Psoas muscle (tissue), 7 donors: ENCODE measurements at regions not wholly inside any gene's neighbourhood (a gene's known extent, or its start where the extent isn't known, plus 50 kb on each side); places are given as distances from the start of the nearest gene placed in this dataset.

ENCODE experiments used
- ATAC-seq, 4 donors: fragments of 200-7000 bp; cut with Tn5 transposase; one replicate each; pipeline ENCODE4 v1.9.1; 2020; ENCODE audit warnings: moderate library complexity in 3 of 4, mild to moderate bottlenecking in 2 of 4
- DNase-seq, 2 donors: peaks; one replicate each; pipeline ENCODE4 v3.0.0-alpha.2; 2020
- H3K27ac ChIP-seq: fragments of 200-600 bp; one replicate; pipeline ENCODE4 v1.8.0; 2022
- H3K27me3 ChIP-seq, 3 donors: fragments of 200-600 bp in 1 of 3; one replicate each; pipeline versions ENCODE4 v1.6.1 to v1.8.0; 2013 to 2022; ENCODE audit warnings: low read length in 2 of 3, mild to moderate bottlenecking in 2 of 3, moderate library complexity in 1 of 3; ENCODE audit not compliant: insufficient read depth in 3 of 3
- H3K36me3 ChIP-seq, 2 donors: fragments of 200-600 bp in 1 of 2; one replicate each; pipeline versions ENCODE4 v1.6.1 to v1.8.0; 2013 to 2022; ENCODE audit warnings: low read depth in 1 of 2, mild to moderate bottlenecking in 1 of 2, moderate library complexity in 1 of 2; ENCODE audit not compliant: insufficient read depth in 1 of 2
- H3K4me1 ChIP-seq: fragments of 200-600 bp; one replicate; pipeline ENCODE4 v1.8.0; 2022
- H3K4me3 ChIP-seq: fragments of 200-600 bp; one replicate; pipeline ENCODE4 v1.8.0; 2022; ENCODE audit warnings: mild to moderate bottlenecking
- H3K9me3 ChIP-seq: fragments of 200-600 bp; one replicate; pipeline ENCODE4 v1.8.0; 2022
- CTCF ChIP-seq: fragments of 200-600 bp; IDR thresholded peaks from one replicate; pipeline ENCODE4 v1.8.0; 2022; ENCODE audit warnings: antibody characterized with exemption
- WGBS, 3 donors: extraction: QIAGEN DNeasy Blood & Tissue Kit; methylation state at CpG; one replicate each; pipeline versions ENCODE4 v1.1.6 to v1.1.7; 2013; 5-methylcytosine and 5-hydroxymethylcytosine counted together
- intact Hi-C, 2 donors: fragments of 100-400 bp; cut with DNase I; formaldehyde crosslinking; loops; one replicate each; pipeline versions ENCODE4 v1.11.0 to v1.14.2; 2022
- donor health status: healthy with polysubstance abuse.
- donor health status: DM: no; HTN: no; CAD: no; lungs with moderate emphysema.
- donor health status: Bipolar disorder and iron deficiency.
- donor health status: healthy.
- donor health status: DM: yes; HTN: yes; CAD: no.
- donor health status: DM: no; HTN: no; CAD: no.
- donor health status: DM: yes; HTN: yes; CAD: no.

GRCh38 chrX:145673841-145674240 lies 143.8 kb upstream of the SLITRK2 start:
- Histone ChIP-seq H3K27ac (no peak overlapping the region), H3K36me3 (no peaks in the 10 kb centered on the region), H3K4me3 (no peak overlapping the region), H3K27me3 (no peaks in the 10 kb centered on the region), H3K9me3 (no peaks in the 10 kb centered on the region), H3K4me1 (no peaks in the 10 kb centered on the region)
- intact Hi-C loops = no loop called here
- no peak for DNase-seq
- TF ChIP-seq CTCF = no peak
- ATAC-seq = no peak
- WGBS, 3 donors = 51 to 61% (median 56%) methylated on average over 4 of the region's 4 CpGs

- H3K9me3 ChIP-seq = no peaks in the 10 kb centered on the region
- H3K27me3 ChIP-seq = no peaks in the 10 kb centered on the region
- H3K4me3 ChIP-seq = no peak overlapping the region
- no peak overlapping the region for H3K27ac ChIP-seq
- no peak for ATAC-seq
- TF ChIP-seq CTCF = no peak
- 67 to 75% (median 72%) methylated on average over 16 of the region's 16 CpGs for WGBS, 3 donors
- no peak for DNase-seq
- no peaks in the 10 kb centered on the region for H3K4me1 ChIP-seq
- no peaks in the 10 kb centered on the region for H3K36me3 ChIP-seq
- intact Hi-C loops = no loop called here
Observed at GRCh38 chrX:145677109-145677817, 140.4 kb upstream of the SLITRK2 start.

GRCh38 chrX:145682518-145683298 lies 134.9 kb upstream of the SLITRK2 start:
- no peak for ATAC-seq
- TF ChIP-seq CTCF = no peak
- 63 to 70% (median 69%) methylated on average over 9 of the region's 9 CpGs for WGBS, 3 donors

GRCh38 chrX:145687146-145687545 lies 130.5 kb upstream of the SLITRK2 start:
- H3K9me3 ChIP-seq = no peaks in the 10 kb centered on the region
- no peaks in the 10 kb centered on the region for H3K27me3 ChIP-seq
- 72 to 84% (median 83%) methylated on average over 4 of the region's 4 CpGs for WGBS, 3 donors
- no peak overlapping the region for H3K27ac ChIP-seq
- DNase-seq (no peak), ATAC-seq (no peak)
- H3K4me1 ChIP-seq = no peaks in the 10 kb centered on the region
- TF ChIP-seq CTCF = no peak
- no peaks in the 10 kb centered on the region for H3K36me3 ChIP-seq
- no peak overlapping the region for H3K4me3 ChIP-seq
- intact Hi-C loops = no loop called here

More at GRCh38 chrX:145682518-145683298, 134.9 kb upstream of the SLITRK2 start:
- Histone ChIP-seq H3K9me3 (no peaks in the 10 kb centered on the region), H3K4me1 (no peaks in the 10 kb centered on the region), H3K36me3 (no peaks in the 10 kb centered on the region), H3K4me3 (no peak overlapping the region), H3K27me3 (no peaks in the 10 kb centered on the region), H3K27ac (no peak overlapping the region)
- DNase-seq = no peak
- intact Hi-C loops = no loop called here
